Thyroid gland (tissue), 4 donors: ENCODE measurements at regions not wholly inside any gene's neighbourhood (a gene's known extent, or its start where the extent isn't known, plus 50 kb on each side); places are given as distances from the start of the nearest gene placed in this dataset.

Experiments
- POLR2A ChIP-seq, 2 donors: fragments of 450-650 bp; IDR thresholded peaks; one replicate each; pipeline ENCODE4 v1.6.1; 2017; ENCODE audit warnings: antibody characterized with exemption in 2 of 2, mild to moderate bottlenecking in 2 of 2, moderate library complexity in 1 of 2
- TF ChIP-seq, protein P1 (sequence below), 6 experiments: fragments of 200-600 bp in 3 of 6; fragments of 450-650 bp in 3 of 6; sonication (generic) in 3 of 6; IDR thresholded peaks; one replicate each; pipeline ENCODE4 v1.5.1; 2016 to 2019; ENCODE audit warnings: antibody characterized with exemption in 6 of 6, mild to moderate bottlenecking in 2 of 6, inconsistent platforms in 1 of 6, moderate library complexity in 1 of 6

DNA sequence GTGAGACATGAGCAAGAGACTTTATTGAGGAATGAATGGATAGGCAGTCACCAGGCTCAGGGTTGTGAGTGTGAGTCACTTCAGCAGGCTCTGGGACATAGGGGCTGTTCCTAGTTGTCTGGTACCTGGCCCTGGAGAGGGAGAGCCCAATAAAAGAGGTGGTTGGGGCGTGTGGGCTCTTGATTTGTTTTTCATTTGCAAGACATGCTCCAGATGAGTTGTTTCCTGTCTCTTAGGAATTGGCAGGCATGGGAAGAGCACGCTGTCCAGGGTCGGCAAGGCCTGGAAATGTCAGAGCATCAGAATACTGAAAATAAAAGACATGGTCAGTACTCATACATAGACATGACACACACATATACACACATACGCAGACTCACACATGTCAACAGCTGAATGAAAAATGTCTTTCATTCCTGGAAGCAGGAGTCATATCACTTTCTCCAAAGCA is 166.3 kb upstream of the SULF2 start:
- no peak for TF ChIP-seq POLR2A (IDR thresholded peaks at IDR 0.05)
- TF ChIP-seq, protein P1, sequence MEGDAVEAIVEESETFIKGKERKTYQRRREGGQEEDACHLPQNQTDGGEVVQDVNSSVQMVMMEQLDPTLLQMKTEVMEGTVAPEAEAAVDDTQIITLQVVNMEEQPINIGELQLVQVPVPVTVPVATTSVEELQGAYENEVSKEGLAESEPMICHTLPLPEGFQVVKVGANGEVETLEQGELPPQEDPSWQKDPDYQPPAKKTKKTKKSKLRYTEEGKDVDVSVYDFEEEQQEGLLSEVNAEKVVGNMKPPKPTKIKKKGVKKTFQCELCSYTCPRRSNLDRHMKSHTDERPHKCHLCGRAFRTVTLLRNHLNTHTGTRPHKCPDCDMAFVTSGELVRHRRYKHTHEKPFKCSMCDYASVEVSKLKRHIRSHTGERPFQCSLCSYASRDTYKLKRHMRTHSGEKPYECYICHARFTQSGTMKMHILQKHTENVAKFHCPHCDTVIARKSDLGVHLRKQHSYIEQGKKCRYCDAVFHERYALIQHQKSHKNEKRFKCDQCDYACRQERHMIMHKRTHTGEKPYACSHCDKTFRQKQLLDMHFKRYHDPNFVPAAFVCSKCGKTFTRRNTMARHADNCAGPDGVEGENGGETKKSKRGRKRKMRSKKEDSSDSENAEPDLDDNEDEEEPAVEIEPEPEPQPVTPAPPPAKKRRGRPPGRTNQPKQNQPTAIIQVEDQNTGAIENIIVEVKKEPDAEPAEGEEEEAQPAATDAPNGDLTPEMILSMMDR (IDR thresholded peaks at IDR 0.05): no peak
